ENCODE measurements at regions not wholly inside any gene's neighbourhood (a gene's known extent, or its start where the extent isn't known, plus 50 kb on each side); places are given as distances from the start of the nearest gene placed in this dataset.
"Not testable (repeated sequence)": the region's sequence is repeated elsewhere in the genome, so short reads cannot be mapped to it uniquely, and the experiment has no call there.

DNA sequence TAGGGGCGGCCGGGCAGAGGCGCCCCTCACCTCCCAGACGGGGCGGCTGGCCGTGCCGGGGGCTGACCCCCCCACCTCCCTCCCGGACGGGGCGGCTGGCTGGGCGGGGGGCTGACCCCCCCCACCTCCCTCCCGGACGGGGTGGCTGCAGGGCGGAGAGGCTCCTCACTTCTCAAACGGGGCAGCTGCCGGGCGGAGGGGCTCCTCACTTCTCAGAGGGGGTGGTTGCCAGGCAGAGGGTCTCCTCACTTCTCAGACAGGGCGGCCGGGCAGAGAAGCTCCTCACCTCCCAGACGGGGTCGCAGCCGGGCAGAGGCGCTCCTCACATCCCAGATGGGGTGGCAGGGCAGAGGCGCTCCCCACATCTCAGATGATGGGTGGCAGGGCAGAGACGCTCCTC lies 836.8 kb downstream of the RAPGEF2 start:
- FAIRE-seq; DNase-seq (ENCODE audit: low read depth in 1 of 2, low spot score in 2 of 2): not testable (repeated sequence)
- no CpG with 5 or more reads among the region's 25 CpGs for WGBS, 2 experiments (ENCODE audit: extremely low coverage in 1 of 2, insufficient coverage in 1 of 2, insufficient read length in 1 of 2, insufficient replicate concordance in 2 of 2, low coverage in 1 of 2, low lambda C conversion rate in 2 of 2, missing lambda C conversion rate in 1 of 2)

More for the DNA sequence above, 836.8 kb downstream of the RAPGEF2 start:
- H3K36me3 ChIP-seq (ENCODE audit: control insufficient read depth in 2 of 4, insufficient read depth in 4 of 4, low read length in 3 of 4); H2BK120ac ChIP-seq (replicated peaks; ENCODE audit: low read depth, low read length); H3K23ac ChIP-seq (ENCODE audit: insufficient read length); H2BK20ac ChIP-seq (ENCODE audit: low read length); H2BK15ac ChIP-seq (ENCODE audit: low read length); H3K27ac ChIP-seq (ENCODE audit: low read depth, low read length); H3K23me2 ChIP-seq (ENCODE audit: low read depth, low read length); H3K4ac ChIP-seq (replicated peaks; ENCODE audit: insufficient read length, low read depth, low read length); H2BK5ac ChIP-seq (ENCODE audit: low read depth, low read length); H3K79me1 ChIP-seq (ENCODE audit: low read depth, low read length); H2AFZ ChIP-seq (ENCODE audit: low read length); H3K9ac ChIP-seq (replicated peaks in 1 of 4; ENCODE audit: extremely low read depth in 1 of 4, low read depth in 3 of 4, low read length in 3 of 4); H3K56ac ChIP-seq (replicated peaks; ENCODE audit: insufficient read length, low read depth, low read length); POLR2A ChIA-PET (ENCODE audit: partially characterized antibody); H3K4me1 ChIP-seq (replicated peaks in 1 of 4; ENCODE audit: control insufficient read depth in 3 of 4, insufficient read depth in 4 of 4, low read length in 3 of 4); H3K79me2 ChIP-seq (ENCODE audit: control insufficient read depth in 1 of 2, insufficient read depth in 2 of 2, low read length in 2 of 2); H3K4me3 ChIP-seq (ENCODE audit: extremely low read depth in 1 of 4, insufficient read depth in 2 of 4, low read depth in 3 of 4, low read length in 4 of 4); H3K18ac ChIP-seq (ENCODE audit: extremely low read depth, low read length); H3K14ac ChIP-seq (ENCODE audit: insufficient read length); H4K5ac ChIP-seq (ENCODE audit: insufficient read length, low read depth, low read length); H4K20me1 ChIP-seq (replicated peaks in 1 of 2; ENCODE audit: control insufficient read depth in 1 of 2, insufficient read depth in 2 of 2, low read length in 2 of 2); CTCF ChIA-PET (ENCODE audit: partially characterized antibody); H3K4me2 ChIP-seq (ENCODE audit: insufficient read depth in 1 of 2, low read depth in 2 of 2, low read length in 2 of 2); H4K8ac ChIP-seq (ENCODE audit: extremely low read depth, insufficient read depth, low read length); H2BK12ac ChIP-seq (ENCODE audit: low read depth, low read length); H2AK5ac ChIP-seq (ENCODE audit: low read depth, low read length); H4K91ac ChIP-seq (replicated peaks; ENCODE audit: insufficient read length, low read length); H3K27me3 ChIP-seq (replicated peaks in 1 of 4; ENCODE audit: control insufficient read depth in 3 of 4, extremely low read depth in 1 of 4, insufficient read depth in 3 of 4, low read length in 3 of 4): not testable (repeated sequence)
- H3K9me3 ChIP-seq (ENCODE audit: insufficient read depth in 2 of 2, low read depth in 1 of 2, low read length in 1 of 2), result peaks cover 13 to 15% of the 10 kb centered on the region in 2 experiments; a peak in 3 of 4 replicates

Measured in H1 (cell line).